LNCaP clone FGC (cell line): ENCODE measurements at regions not wholly inside any gene's neighbourhood (a gene's known extent, or its start where the extent isn't known, plus 50 kb on each side); places are given as distances from the start of the nearest gene placed in this dataset.

ENCODE experiments used
- DNase-seq: peaks from one replicate; pipeline ENCODE4 v3.0.0-alpha.2; 2011; ENCODE audit warnings: low read depth
- H3K4me3 ChIP-seq: 2 replicates; pipeline ENCODE4 v1.5.1; 2011; ENCODE audit warnings: mild to moderate bottlenecking, low read depth, low read length, control low read depth
- CTCF ChIP-seq: IDR thresholded peaks from 2 replicates; pipeline ENCODE4 v1.5.1; 2012; ENCODE audit warnings: mild to moderate bottlenecking; ENCODE audit not compliant: control insufficient read depth, insufficient read depth; ENCODE audit errors: extremely low read depth

- no peak for TF ChIP-seq CTCF
- H3K4me3 ChIP-seq = no peak overlapping the region
- no peak for DNase-seq
Observed at GRCh38 chr4:24704149-24704548, 91.2 kb upstream of the SOD3 start.

GRCh38 chr4:24705016-24705753, 90.2 kb upstream of the SOD3 start:
- no peak overlapping the region for H3K4me3 ChIP-seq
- no peak for DNase-seq
- no peak for TF ChIP-seq CTCF

DNA sequence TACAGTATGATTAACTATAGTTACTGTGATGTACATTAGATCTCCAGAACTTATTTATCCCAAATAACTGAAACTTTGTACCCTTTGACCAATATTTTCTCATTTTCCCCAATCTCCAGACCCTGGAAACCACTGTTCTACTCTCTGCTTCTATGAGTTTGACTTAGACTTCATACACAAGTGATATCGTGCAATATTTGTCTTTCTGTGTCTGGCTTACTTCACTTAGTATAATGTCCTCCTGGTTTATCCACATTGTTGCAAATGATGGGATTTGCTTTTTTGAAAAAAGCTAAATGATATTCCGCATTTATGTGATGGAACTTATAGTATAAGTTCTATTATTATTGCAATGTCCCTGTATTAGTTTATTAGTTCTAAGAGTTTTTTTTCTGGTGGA, 81.8 kb upstream of the SOD3 start:
- DNase-seq = no peak
- no peak for TF ChIP-seq CTCF
- H3K4me3 ChIP-seq = no peak overlapping the region

GRCh38 chr4:24719615-24720014, 75.8 kb upstream of the SOD3 start:
- TF ChIP-seq CTCF = no peak
- H3K4me3 ChIP-seq = no peak overlapping the region
- no peak for DNase-seq

DNA sequence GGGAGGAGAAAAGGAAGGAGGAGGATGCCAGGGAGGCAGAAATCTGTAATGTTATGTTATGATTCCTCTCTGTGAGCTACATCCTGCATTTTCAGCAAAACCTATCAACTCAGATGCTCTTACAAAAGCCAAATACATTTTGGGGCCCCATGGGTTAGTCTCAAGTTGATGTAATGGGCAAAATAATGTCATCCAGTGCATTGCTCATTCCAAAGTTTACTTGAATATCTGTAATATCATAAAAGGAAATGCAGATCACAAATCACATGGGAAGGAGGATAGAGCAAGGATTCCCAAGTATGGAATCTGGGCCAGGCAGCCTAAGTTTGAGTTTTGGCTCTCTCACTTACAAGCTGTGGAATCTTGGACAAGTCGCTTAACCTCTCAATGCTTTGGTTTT, 74.9 kb upstream of the SOD3 start:
- H3K4me3 ChIP-seq = no peak overlapping the region
- no peak for DNase-seq
- no peak for TF ChIP-seq CTCF

DNA sequence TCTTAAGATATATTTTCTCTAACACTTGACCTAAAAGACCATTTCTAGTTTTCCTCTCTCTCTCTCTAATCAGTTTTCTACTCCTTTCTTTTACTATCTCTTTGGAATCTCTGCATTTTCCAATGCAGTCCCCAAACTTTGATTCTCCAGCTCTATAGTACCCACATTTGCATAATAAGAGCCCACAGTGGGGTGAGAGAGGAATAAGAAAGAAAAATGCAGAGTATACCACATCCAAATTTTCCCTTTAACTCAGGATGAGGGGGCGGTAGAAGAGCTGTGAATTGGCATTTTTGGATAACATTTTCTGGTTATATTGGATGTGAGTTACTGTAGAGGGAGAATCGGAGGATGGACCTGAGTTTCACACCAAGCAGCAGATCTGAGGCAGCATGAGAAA, 74.4 kb upstream of the SOD3 start:
- no peak overlapping the region for H3K4me3 ChIP-seq
- TF ChIP-seq CTCF = no peak
- DNase-seq = no peak

- DNase-seq = no peak
- TF ChIP-seq CTCF = no peak
- H3K4me3 ChIP-seq = no peak overlapping the region
Observed at GRCh38 chr4:24722026-24722568, 73.3 kb upstream of the SOD3 start.
